Endothelial cell of umbilical vein (primary cell): ENCODE measurements at regions not wholly inside any gene's neighbourhood (a gene's known extent, or its start where the extent isn't known, plus 50 kb on each side); places are given as distances from the start of the nearest gene placed in this dataset.

Experiments
- BruUV-seq: library from RNA; stranded (reverse); fragments of 400-500 nt; replicated peaks from 2 replicates; lab custom pipeline; 2021; lab: Mats Ljungman, UMichigan
- CTCF ChIA-PET: fragments of 300-600, 350-600 bp; sonication (Branson Sonifier 250); formaldehyde crosslinking; loops from one replicate; lab custom pipeline; 2021; ENCODE audit warnings: antibody characterized with exemption, inconsistent platforms; lab: Charles Lee
- POLR2A ChIA-PET: fragments of 300-600, 350-600 bp; sonication (Branson Sonifier 250); formaldehyde crosslinking; loops from one replicate; lab custom pipeline; 2021; ENCODE audit warnings: antibody characterized with exemption, inconsistent platforms; lab: Charles Lee
- DNase-seq: peaks from one replicate; pipeline ENCODE4 v3.0.0-alpha.2; 2011; ENCODE audit warnings: low read depth, low spot score
- FAIRE-seq: peaks from 2 replicates; lab custom pipeline; 2011; peaks lifted over from hg19 to GRCh38; lab: Jason Lieb, UNC
- H2AFZ ChIP-seq: 2 replicates; pipeline ENCODE4 v1.6.0; 2012; ENCODE audit warnings: low read depth, low read length, control low read depth, inconsistent platforms
- H3K27ac ChIP-seq: 2 replicates; pipeline ENCODE4 v1.5.1; 2011; ENCODE audit warnings: low read depth, mild to moderate bottlenecking, control low read depth, low read length, moderate library complexity; ENCODE audit not compliant: insufficient read depth
- H3K27me3 ChIP-seq, 2 experiments: 2 replicates each; pipeline versions ENCODE4 v1.6.0 to v1.6.1; 2011; ENCODE audit warnings: low read length in 2 of 2, mixed read lengths in 1 of 2; ENCODE audit not compliant: control insufficient read depth in 2 of 2, insufficient read depth in 2 of 2
- H3K36me3 ChIP-seq, 2 experiments: 2 replicates in 1 of 2; 3 replicates in 1 of 2; pipeline ENCODE4 v1.5.1; 2011; ENCODE audit warnings: low read length in 2 of 2, mild to moderate bottlenecking in 1 of 2, moderate library complexity in 1 of 2; ENCODE audit not compliant: control insufficient read depth in 2 of 2, insufficient read depth in 2 of 2; ENCODE audit errors: extremely low read depth in 1 of 2
- H3K4me1 ChIP-seq: 3 replicates; pipeline ENCODE4 v1.5.1; 2011; ENCODE audit warnings: mild to moderate bottlenecking, low read length; ENCODE audit not compliant: control insufficient read depth, insufficient read depth; ENCODE audit errors: extremely low read depth
- H3K4me2 ChIP-seq: 2 replicates; pipeline ENCODE4 v1.6.1; 2011; ENCODE audit warnings: low read length, control low read depth, mixed read lengths; ENCODE audit not compliant: insufficient read depth
- H3K4me3 ChIP-seq, 3 experiments: fragments of 200-600 bp in 1 of 3; sonication (generic), shearing (Covaris generic) in 1 of 3; replicated peaks in 1 of 3; 2 replicates each; pipeline ENCODE4 v1.5.1; 2011 to 2016; ENCODE audit warnings: control low read depth in 3 of 3, low read length in 3 of 3, mild to moderate bottlenecking in 2 of 3, inconsistent platforms in 1 of 3, low read depth in 1 of 3, moderate library complexity in 1 of 3; ENCODE audit not compliant: insufficient read depth in 1 of 3
- H3K79me2 ChIP-seq: 2 replicates; pipeline ENCODE4 v1.6.0; 2012; ENCODE audit warnings: low read length, inconsistent platforms; ENCODE audit not compliant: control insufficient read depth, insufficient read depth
- H3K9ac ChIP-seq: replicated peaks from 2 replicates; pipeline ENCODE3; 2011; ENCODE audit warnings: low read length, control low read depth; ENCODE audit not compliant: insufficient read depth; ENCODE audit errors: extremely low read depth
- H3K9me1 ChIP-seq: replicated peaks from 3 replicates; pipeline ENCODE4 v1.6.0; 2011; ENCODE audit warnings: mild to moderate bottlenecking, low read length; ENCODE audit not compliant: control insufficient read depth, insufficient read depth; ENCODE audit errors: extremely low read depth
- H3K9me3 ChIP-seq: replicated peaks from 2 replicates; pipeline ENCODE4 v1.5.1; 2012; ENCODE audit warnings: low read length, inconsistent platforms; ENCODE audit not compliant: control insufficient read depth, insufficient read depth
- H4K20me1 ChIP-seq: replicated peaks from 2 replicates; pipeline ENCODE3; 2011; ENCODE audit warnings: mild to moderate bottlenecking, low read length; ENCODE audit not compliant: control insufficient read depth, insufficient read depth; ENCODE audit errors: extremely low read depth
- CTCF ChIP-seq, 2 donors: IDR thresholded peaks; 1 replicate in 1 of 2; 2 replicates in 1 of 2; pipeline ENCODE4 v1.5.1; 2011; ENCODE audit warnings: low read length in 2 of 2, mild to moderate bottlenecking in 2 of 2, moderate library complexity in 2 of 2, control low read depth in 1 of 2, inconsistent platforms in 1 of 2, low read depth in 1 of 2; ENCODE audit not compliant: insufficient read depth in 1 of 2; ENCODE audit errors: extremely low read depth in 1 of 2
- EZH2 ChIP-seq: IDR thresholded peaks from 2 replicates; pipeline ENCODE4 v1.6.1; 2012; ENCODE audit warnings: borderline replicate concordance, low read depth, mild to moderate bottlenecking, moderate library complexity, low read length, inconsistent platforms; ENCODE audit not compliant: severe bottlenecking
- FOS ChIP-seq: IDR thresholded peaks from 2 replicates; pipeline ENCODE4 v1.6.1; 2011; ENCODE audit warnings: mild to moderate bottlenecking, low read length, moderate library complexity, borderline replicate concordance; ENCODE audit not compliant: insufficient read depth
- GATA2 ChIP-seq: IDR thresholded peaks from 2 replicates; pipeline ENCODE4 v1.7.0; 2011; ENCODE audit warnings: low read depth, mild to moderate bottlenecking, moderate library complexity, mixed read lengths, low read length; ENCODE audit not compliant: insufficient read length, insufficient read depth
- JUN ChIP-seq: IDR thresholded peaks from 2 replicates; pipeline ENCODE4 v1.6.1; 2011; ENCODE audit warnings: borderline replicate concordance, low read depth; ENCODE audit not compliant: insufficient read length, insufficient read depth
- MAX ChIP-seq: IDR thresholded peaks from 2 replicates; pipeline ENCODE4 v1.6.1; 2011; ENCODE audit not compliant: insufficient read depth, insufficient read length
- MYC ChIP-seq: IDR thresholded peaks from one replicate; pipeline ENCODE4 v1.6.1; 2011; ENCODE audit warnings: mild to moderate bottlenecking, low read depth, low read length
- POLR2A ChIP-seq: IDR thresholded peaks from 2 replicates; pipeline ENCODE4 v1.6.1; 2012; ENCODE audit warnings: low read depth, mild to moderate bottlenecking, control low read depth, low read length
- POLR2AphosphoS5 ChIP-seq: IDR thresholded peaks from 2 replicates; pipeline ENCODE4 v1.6.1; 2012; ENCODE audit warnings: low read depth, mild to moderate bottlenecking, control low read depth, low read length, moderate library complexity; ENCODE audit not compliant: insufficient read depth
- dilution Hi-C: fragments of 300-500 bp; cut with MboI; formaldehyde crosslinking; loops from one replicate; pipeline ENCODE4 v1.15.0; 2019; ENCODE audit warnings: low sequenced_read_pairs; ENCODE audit not compliant: extremely low pct_ligation_motif_present
- intact Hi-C: fragments of 100-400 bp; cut with micrococcal nuclease; formaldehyde crosslinking; loops from one replicate; pipeline ENCODE4 v1.10.0; 2022

- CTCF ChIA-PET: interaction anchor here (1.0 kb wide), 1 partner anchor 282 kb away, joined by 3 read pairs; no protein-coding TSS in a partner anchor
- H3K9me3 ChIP-seq: no peaks in the 10 kb centered on the region
These were observed 156.8 kb upstream of the ATP1B1 start for GRCh38 chr1:168949672-168950071.

More at GRCh38 chr1:168949672-168950071, 156.8 kb upstream of the ATP1B1 start:
- Histone ChIP-seq H3K4me3 (no peak overlapping the region), H3K9me1 (no peaks in the 10 kb centered on the region), H3K79me2 (no peaks in the 10 kb centered on the region), H3K9ac (no peak overlapping the region), H3K27ac (no peak overlapping the region), H3K27me3 (no peaks in the 10 kb centered on the region), H3K4me2 (no peak overlapping the region), H2AFZ (no peak overlapping the region), H3K36me3 (no peaks in the 10 kb centered on the region), H3K4me1 (peaks cover 2% of the 10 kb centered on the region), H4K20me1 (no peaks in the 10 kb centered on the region)
- DNase-seq (no peak), FAIRE-seq (no peak)
- no peak for TF ChIP-seq POLR2A
- TF ChIP-seq POLR2AphosphoS5: no peak
- TF ChIP-seq MYC: no peak
- TF ChIP-seq JUN: no peak
- no peak for TF ChIP-seq EZH2
- no peak for TF ChIP-seq FOS
- no peak for TF ChIP-seq CTCF (IDR thresholded peaks at IDR 0.05; ENCODE audit: extremely low read depth in 1 of 2, insufficient read depth in 1 of 2, low read depth in 1 of 2, low read length in 2 of 2)
- TF ChIP-seq GATA2: no peak
- no peak for TF ChIP-seq MAX
- POLR2A ChIA-PET: no interaction called here
- dilution Hi-C loops (no loop called here), intact Hi-C loops (no loop called here)
- BruUV-seq: no TSS peak
